ENCODE measurements at regions not wholly inside any gene's neighbourhood (a gene's known extent, or its start where the extent isn't known, plus 50 kb on each side); places are given as distances from the start of the nearest gene placed in this dataset.
A peak's percentile ranks its signal among the peaks of the same experiment; 100 is the strongest.

DNA sequence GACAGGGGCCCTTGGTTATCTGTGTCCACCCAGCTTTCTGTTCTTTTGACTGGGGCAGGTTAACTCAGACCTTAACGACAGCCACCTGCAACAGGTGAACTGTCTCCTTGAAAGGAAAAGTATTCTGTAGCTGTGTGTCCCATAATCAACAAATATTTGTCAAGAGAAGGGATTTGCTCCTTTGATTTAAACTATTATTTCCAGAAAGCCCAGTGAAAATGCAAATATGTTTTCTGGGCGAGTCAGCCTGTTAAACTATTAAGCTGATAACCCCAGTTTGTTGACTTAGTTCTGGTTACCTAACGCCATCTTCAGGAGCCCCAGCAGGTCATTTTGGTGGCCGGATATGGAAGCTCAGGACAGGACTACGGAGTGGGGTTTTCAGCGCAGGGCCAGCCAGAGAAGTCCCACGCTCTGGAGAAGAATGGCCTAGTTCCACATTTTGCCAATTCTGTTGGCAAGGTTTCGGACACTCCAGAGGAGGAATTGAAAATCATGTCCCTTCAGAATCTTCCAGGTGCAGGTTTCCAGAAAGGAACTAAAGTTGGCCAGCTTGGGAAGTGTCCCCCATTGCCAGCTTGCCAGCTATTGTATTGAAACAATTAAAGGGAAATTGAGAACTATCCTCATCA is 54.5 kb downstream of the ADRA2A start:
- DNase-seq: no peak

DNA sequence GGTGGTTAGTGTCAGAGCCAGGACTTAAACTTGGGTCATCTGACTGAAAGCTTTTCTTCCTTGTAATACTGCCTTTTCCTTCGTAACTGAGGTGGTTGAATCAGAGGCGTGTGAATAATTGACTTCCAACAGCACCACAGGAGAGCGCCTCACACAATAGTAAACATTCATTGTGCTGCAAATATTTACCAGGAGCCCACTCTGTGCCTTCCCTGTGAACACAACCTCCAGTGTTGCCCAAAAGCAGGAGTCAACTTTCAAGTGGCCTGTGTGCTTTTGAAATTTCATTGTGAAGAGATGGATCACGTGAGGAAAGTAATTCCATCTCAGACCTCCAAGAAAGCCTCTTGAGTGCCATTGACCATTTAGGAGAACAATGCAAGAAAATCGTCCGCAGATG is 60.2 kb downstream of the ADRA2A start:
- DNase-seq: no peak

DNA sequence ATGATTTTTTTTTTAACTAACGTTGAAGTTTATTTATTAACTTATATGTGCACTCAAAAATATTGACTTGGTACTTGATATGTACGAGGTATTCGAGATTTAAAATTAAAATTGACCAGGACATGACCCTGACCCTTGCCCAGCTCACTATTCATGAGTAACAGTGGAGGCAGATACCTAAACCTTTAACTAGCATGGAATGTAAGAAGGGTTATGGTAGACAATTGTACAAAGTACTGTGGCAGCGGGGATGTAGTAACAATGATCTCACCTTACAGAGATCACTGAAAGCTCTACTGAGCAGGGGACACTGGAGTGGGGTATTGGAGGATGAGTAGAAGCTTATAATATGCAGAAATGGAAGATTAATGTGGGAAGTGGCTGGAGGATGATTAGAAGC is 60.8 kb downstream of the ADRA2A start:
- DNase-seq: no peak

DNA sequence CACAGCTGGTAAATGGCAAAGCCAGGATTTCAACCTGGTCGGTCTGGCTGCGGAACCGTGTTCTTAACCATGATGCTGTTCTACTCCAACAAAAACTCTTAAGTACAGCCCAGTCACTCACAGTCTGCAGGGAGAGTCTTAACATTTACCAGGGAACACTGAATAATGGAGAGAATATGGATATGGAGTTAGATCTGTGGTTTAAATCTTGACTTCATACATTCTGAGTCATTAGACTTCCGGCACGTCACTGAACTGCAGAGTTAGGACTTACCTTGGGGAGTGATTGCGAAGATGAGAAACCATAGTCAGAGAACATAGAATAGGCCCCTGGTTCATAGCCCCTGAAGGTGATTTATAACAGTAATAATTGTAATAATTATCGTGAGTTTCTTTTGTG is 61.7 kb downstream of the ADRA2A start:
- no peak for DNase-seq

DNA sequence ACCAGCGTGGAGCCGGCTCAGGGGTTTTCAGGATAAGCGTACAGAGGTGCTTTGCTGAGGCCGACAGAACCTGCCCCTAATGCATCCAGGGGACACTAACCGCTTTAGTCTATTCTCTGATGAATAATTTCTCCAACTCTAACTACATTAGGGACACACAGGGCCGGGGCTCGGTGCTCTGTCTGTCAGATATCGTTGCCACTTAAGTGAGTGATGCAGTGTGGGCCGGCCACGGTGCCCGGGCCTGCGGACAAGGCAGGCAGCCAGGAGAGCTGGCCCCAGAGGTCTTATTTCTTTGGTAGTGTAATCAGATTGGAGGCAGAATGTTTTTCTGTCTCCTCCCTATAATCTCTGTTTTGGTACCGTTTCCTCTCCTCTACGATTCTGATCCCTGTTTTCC is 62.7 kb downstream of the ADRA2A start:
- no peak for DNase-seq

DNA sequence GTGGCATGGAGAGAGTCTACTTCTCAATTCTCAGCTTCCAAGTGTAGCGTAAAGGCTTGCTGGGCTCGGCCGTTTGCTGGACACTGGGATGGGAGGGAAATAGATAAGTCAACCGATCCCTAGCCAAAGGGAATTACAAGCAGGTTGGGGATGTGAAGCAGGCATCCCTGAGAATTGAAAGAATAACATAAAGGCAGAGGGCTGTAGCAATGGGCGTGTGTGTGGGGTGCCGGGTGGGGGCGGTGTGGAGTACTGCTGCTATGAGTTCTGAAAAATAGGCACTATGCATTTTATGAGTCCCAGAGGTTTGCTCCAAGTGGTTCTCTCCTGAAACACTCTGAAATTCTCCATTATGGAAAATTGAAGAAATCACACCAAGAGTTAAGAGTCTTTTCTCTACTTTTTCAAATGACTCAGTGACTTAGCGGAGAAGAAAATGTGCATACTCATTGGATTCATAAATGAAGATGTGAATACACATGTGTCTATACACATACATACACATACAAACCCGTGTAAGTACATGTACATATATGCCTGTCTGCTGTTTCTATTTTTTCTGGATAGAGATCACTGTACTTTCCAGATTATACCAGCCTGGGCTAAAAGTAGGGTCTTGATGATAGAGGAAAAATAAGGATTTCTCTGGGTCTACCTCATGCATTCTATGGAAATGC is 65.4 kb downstream of the ADRA2A start:
- DNase-seq: no peak

DNA sequence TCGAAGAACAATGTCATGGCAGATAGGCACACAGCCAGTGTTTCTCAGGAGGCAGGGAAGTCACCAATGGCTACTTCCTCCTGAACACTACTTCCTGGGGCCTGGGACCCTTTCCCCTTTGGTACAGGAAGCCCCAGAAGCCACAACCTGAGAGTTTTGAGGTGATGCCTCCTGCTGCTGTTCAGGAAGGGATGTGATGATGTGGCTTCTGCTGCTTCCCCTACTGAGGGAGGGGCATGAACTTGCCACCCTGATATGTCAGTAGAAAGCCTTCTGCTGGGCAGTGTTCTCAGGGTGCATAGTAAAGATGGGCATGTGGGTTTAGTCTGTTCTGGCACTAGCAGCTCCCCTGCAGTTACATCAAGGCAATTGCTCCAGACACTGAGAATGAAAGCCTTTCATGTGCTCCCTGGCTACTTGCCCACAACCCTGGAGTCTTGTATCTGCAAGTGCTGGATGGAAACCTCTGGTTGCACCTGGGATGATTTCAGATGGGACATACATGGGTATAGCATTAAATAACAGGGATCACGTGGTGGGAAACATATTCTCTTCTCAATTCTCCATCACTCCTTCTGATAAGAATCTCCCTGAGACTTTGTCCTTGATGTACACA is 69.3 kb downstream of the ADRA2A start:
- peak in 4 of 56 donors; percentile 5 to 14 (median 9) for DNase-seq

DNA sequence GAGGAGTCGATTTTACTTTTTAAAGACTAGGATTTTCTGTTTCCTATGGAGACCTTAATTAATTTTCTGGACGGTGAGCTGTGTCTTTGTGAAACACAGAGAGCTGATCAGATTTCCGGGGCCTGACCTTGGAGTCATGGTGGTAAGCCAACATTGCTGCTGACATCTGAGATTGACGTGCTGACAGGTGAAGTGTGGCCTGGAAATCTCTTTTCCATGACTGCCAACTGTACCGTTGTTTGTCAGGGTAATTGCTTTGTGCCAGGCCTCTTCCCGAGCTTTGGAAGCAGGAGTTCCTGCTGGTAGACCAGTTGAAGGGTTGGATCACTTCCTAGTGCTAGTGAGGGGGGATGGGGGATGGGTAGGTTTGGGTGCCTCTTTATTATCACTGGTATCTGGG is 71.2 kb downstream of the ADRA2A start:
- DNase-seq: no peak

DNA sequence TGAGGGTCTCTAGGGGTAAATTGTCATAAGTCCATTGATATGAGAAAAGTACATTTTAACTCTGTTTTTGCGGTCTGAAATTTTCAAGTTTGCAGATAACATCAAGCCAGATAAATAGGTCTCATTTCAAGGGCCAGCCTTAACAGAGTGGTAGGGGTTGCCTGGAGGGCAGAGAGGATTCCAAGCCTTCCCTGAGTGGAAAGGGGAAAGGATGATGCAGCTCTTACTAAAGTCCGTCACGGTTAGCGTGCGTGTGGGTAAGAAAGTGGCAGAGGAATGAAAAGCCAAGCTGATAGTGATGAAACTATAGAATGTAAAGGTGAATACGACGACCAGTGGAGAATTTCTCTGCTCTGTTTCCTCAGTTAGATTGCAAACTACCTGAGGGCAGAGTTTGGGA is 71.6 kb downstream of the ADRA2A start:
- no peak for DNase-seq

DNA sequence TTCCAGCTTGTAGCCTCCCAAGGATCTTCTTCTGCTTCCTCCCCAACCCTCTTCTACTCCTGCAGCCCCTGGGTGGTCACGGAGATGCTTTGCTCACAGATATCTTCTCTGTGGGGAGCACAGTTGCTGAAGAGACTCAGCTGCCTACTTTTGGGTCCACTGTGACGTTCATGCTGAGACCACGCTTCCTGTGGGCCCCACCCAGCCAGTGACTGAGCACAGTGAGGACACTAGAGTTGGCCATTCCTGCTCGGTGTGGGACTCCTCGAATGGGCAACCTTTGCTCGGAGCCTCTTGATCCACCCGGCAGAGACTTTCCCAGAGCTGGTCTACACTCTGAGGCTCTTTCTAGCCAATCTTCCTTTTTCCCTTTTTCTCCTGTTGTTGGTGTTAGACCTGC is 73.9 kb downstream of the ADRA2A start:
- no peak for DNase-seq

DNA sequence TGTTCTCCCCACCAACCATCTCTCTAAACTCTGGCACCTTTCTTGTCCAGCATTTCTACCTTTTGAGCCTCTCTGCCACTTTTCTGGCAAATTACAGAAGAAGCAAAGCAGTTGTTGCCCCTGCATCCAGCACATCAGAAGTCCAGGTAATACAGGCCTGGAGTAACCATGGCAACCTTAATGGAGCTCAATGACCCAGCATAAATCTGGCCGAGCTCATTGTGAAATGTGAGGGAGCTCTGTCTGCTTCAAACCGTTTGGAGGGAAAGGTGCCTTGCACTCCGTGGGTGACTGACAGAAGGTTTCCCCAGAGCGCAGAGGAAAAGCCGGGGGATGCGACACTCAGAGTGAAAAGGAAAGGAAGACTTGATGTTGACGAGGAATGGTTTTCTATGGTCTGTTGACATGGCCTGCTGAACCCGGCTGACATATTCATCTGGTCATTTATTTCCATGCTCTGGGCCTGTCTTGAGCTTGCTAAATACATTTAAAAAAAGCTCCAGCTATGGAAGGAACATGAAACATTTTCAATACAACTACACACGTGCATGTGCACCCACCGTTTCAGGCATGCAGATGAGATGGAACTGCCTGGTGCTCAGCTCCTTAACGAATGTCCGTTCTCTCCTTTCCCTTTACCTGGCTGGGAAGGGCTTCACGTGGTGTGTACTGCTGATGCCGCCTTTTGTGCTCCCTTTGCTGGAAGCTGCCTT is 74.9 kb downstream of the ADRA2A start:
- DNase-seq: no peak

DNA sequence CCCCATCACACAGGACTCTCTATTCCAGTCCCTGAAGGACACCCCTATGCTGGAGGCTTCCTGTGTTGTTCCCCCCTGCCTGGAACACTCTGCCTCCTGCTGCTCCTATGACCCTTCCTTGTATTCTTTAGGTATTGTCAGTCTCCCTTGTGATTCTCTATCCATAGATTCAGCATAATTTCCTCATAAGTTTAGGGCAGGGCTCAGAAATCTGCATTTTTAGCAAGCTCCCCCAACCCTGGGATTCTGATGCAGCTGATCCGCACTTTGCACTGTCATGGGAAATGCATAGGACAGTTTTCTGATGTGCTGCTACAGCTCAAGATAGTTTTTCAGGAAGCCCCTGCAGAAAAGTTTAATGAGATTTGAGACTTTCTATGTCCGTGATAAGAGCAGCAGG is 79.9 kb downstream of the ADRA2A start:
- no peak for DNase-seq

DNA sequence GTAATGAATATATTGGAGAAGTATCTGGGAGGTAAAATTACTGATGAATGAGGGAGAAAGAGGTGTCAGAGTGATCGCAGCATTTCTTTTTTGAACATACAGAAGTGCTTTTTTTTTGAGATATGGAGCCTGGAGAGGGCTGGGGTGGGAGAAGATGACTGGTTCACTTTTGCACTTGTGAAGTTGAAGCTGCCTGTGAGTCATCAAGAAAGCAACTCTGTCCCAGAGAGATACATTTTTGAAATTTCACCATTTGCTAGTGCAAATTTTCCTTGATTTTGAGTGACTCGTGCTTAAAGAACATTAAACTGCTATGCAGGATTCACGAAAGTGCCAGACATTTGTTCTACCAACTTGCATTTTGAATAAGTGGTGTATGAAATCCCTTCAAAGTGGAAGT is 81.8 kb downstream of the ADRA2A start:
- no peak for DNase-seq

DNA sequence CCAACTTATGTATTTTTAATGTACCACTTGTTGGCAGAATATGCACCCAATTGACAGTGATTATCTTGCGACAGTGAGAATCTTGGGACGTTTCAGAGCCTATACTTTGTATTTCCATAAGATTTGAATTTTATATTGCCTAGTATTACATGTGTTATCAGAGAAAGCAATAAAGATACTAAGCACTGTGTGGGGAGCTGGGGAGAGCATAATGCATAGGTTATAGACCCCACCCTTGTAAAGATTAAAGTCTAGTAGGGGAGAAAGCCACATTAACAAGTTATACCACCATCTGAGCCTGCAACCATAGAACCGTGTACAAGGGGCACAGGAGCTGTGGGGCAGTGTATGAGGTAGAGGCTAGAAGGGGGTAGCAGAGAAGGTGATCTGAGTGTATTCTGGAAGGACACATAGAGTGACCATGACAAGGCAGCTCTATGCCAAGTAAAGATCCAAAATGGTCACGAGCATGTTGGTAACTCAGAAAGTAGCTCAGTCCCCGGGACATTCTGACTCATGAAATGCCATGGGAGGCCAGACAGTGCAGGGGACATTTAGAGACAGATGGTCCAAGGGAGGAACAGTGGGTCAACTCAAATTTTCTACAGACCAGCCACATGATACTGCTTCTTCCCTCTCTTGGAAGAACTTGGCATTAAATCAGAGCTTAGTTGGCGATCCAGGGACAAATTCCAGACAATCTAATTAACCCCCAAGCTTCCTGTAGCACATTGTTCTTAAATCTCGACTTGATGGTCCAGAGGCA is 84.5 kb downstream of the ADRA2A start:
- no peak for DNase-seq

DNA sequence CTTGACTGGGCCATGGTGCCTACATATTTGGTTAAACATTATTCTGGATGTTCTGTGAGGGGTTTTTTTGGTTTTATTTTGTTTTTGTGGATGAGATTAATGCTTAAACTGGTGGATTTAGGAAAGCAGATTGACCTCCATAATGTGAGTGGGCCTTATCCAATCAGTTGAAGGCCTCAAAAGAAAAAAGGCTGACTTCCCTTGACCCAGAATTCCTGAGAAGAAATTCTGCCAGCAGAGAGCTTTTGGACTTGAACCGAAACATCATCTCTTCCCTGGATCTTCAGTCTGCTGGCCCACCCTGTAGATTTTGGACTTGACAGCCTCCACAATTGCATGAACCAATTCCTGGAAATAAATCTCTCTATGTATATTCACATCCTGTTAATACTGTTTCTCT is 94.4 kb downstream of the ADRA2A start:
- no peak for DNase-seq

DNA sequence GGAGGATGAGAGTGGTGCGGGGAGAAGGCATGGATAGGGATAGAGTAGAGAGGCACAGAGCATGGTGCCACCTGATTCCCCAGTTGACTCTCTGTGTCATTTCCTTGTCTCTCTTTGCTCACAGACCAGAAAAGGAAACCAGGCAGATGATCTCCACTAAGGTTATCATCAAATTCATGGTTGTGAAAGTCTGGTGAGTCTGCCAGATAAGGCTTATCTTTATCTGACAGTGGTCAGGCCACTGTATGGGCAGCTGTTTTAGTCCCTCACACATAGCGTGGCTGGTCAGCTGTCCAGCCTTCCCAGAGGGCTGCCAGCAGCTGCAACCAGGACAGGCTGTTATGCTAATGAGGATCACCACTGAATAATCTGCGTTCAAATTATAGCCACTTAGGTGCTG is 99.0 kb downstream of the ADRA2A start:
- DNase-seq: no peak

DNA sequence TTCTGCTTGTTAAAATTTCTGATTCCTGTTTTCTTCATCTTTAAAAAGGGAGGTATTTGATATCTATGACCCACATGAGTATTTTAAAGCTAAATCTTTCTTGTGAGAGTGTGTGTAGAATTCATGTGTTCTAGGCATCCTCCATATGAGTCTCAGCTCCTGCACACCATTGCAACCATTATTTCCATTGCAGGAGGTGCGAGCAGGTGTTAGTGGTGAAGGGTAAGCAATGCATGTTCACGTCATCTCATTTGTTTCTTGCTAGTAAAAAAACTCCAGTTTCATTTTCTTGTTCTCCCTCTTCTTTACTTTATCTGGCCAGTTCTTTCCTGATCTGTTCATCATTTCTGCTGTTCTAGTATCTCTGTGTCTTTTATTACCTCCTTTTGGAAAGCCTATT is 100.5 kb downstream of the ADRA2A start:
- DNase-seq: no peak

DNA sequence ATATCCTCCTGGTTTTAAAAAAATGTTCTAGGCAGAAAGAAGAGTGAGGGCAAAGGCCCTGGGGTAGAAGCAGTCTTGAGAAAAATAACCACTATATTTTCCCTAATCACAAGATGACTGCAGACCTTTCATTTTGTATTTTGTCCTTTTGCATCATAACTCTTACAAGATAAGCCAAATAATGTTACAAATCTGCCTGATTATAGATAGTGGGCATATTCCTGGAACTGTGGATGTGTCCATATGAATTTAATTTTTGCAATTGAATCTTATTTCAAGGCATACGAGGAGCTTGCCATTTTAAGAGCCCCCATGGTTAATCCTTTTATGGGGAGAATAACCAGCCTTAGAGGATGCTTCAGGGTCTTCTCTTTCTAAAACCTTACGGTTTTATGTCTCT is 102.7 kb downstream of the ADRA2A start:
- no peak for DNase-seq

DNA sequence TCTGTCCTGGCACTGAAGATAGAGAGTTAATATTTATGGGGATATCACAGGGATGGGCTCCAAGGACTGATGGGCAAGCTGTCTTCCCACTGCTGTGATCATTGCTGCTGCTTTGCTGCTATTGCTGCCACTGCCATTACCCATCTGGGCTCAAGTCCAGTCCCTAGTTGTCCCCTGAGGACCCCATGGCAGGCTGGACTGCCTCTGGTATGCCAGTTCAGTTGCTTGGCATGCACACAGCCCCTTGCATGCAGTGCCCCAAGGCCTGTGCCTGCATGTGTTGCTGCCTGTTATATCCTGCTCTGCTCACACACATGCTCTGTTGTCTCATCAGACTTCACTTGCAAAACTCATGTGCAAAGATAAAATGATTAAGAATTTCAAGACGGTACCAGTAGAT is 109.5 kb downstream of the ADRA2A start:
- no peak for DNase-seq

DNA sequence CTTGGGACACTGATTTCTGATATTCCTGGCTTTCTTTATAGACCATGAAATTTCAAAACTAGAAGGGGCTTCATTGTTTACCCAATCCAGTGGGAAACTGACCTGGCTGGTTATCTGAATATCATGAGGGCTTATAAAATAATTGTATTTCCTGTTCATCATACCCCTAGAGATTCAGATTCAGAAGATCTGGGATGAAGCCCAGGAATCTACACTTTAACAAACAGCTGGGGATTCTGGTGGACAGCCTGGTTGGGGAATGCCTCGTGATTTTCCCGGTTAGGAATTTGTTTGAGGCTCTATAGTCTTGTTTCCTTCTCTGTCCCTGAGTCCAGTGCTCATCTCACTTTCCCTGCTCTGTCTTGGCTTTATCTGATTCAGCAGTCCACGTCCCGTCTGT is 110.3 kb downstream of the ADRA2A start:
- no peak for DNase-seq

DNA sequence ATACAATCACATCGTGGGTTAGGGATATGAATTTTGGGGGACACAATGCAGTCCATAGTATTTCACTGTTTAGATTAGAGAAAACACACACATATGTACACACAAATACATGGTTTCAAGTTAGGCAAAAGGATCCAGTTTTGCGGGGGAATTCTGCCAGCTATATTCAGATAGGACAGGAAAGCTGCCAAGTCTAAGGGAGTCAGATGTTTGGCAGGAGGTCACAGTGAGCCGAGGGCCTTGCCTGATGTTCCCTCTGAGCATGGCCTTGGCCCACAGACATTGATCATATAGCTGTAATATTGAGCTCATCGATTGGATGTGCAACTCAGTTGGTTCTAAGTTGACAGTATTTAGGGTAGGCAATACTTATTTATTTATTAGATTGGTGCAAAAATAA is 122.8 kb downstream of the ADRA2A start:
- DNase-seq: no peak

Data from nucleus accumbens (tissue), 56 donors.